ENCODE measurements at regions not wholly inside any gene's neighbourhood (a gene's known extent, or its start where the extent isn't known, plus 50 kb on each side); places are given as distances from the start of the nearest gene placed in this dataset.

DNA sequence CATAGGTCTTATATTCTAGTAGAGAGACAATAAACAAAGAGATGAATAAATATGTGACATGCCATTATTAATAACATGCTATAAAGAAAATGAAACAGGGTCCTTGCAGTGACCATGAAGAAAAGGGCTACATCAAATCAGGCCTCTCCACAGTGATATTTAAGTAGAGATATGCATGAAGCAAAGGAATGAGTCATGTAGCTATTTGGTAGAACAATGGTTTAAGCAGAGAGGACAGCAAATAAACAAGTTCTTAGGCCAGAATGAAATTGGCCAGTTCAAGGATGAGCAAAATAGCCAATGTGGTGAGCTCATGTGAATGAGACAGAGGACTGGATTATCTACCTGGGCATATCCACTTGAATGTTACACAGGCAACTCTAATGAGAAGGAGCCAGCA, 172.2 kb upstream of the FERD3L start:
- Mint-ChIP-seq H3K27ac (no peak overlapping the region), H3K4me1 (ENCODE audit: low read depth) (no peaks in the 10 kb centered on the region), H3K27me3 (no peaks in the 10 kb centered on the region), H3K36me3 (ENCODE audit: low read depth) (no peaks in the 10 kb centered on the region), H3K4me3 (no peak overlapping the region), H3K9me3 (no peaks in the 10 kb centered on the region)
- intact Hi-C loops (cut with micrococcal nuclease), result no loop called here

DNA sequence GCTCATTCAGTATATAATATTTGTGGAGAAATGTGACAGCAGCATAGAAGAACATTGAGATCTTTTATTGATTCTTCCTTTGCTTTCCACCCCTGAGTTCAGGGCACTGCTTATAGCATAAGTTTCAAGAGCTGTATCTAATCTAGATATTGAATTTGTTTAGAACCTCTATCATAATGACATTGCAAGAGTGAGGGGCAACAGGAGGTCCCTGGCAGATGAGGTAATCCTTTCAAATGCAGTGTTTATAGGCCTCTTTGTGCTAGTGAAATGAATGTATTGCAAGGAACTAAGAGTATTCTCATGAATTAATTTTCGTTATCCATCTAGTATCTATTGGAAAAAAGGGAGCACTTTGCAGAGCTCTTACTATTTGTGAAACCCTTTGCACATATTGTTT, 167.2 kb upstream of the FERD3L start:
- Mint-ChIP-seq H3K4me3 (no peak overlapping the region), H3K9me3 (no peaks in the 10 kb centered on the region), H3K27me3 (no peaks in the 10 kb centered on the region), H3K27ac (no peak overlapping the region), H3K4me1 (ENCODE audit: low read depth) (no peaks in the 10 kb centered on the region), H3K36me3 (ENCODE audit: low read depth) (no peaks in the 10 kb centered on the region)
- intact Hi-C loops (cut with micrococcal nuclease), result no loop called here

DNA sequence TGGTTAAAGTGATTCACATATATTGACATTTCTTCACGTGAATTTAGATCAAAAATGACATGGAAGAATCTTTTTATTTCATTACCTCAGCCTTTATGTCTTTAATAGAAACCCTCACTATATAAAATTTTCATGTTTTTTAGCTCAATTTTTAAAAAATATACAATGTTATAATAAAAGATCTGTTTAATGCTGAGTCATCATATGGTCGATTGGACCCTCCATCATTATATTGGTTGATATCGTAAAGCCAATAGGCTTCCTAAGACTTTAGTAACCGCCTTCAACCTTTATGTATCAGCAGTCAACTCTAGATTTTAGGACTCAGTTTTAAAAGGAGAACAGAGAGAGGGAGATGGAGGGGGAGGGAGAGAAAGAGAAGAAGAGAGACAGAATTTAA, 162.3 kb upstream of the FERD3L start:
- no peaks in the 10 kb centered on the region for H3K27me3 Mint-ChIP-seq
- H3K36me3 Mint-ChIP-seq (ENCODE audit: low read depth), result no peaks in the 10 kb centered on the region
- no peaks in the 10 kb centered on the region for H3K9me3 Mint-ChIP-seq
- intact Hi-C loops (cut with micrococcal nuclease), result no loop called here
- no peak overlapping the region for H3K4me3 Mint-ChIP-seq
- no peak overlapping the region for H3K27ac Mint-ChIP-seq
- no peaks in the 10 kb centered on the region for H3K4me1 Mint-ChIP-seq (ENCODE audit: low read depth)

DNA sequence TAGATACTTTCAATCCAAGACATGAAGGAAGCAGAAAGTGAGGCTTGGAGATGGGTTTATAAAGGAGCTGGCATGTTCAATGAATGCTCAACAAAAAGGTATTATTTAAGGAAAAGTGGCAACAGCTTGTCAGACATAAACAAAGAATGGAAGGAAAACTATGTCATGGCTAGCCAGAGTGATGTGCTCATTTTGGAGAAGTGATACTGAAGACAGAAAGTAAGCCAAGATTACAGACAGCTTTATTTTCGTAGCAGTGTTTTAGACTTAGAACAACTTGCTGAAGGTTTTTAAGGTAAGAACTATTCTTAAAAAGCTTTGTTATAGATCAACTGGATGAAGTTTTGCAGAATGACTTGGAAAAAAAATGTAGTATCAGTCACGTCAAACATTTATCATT, 160.5 kb upstream of the FERD3L start:
- Mint-ChIP-seq H3K36me3 (ENCODE audit: low read depth) (no peaks in the 10 kb centered on the region), H3K4me1 (ENCODE audit: low read depth) (no peaks in the 10 kb centered on the region), H3K9me3 (no peaks in the 10 kb centered on the region), H3K27ac (no peak overlapping the region), H3K4me3 (no peak overlapping the region), H3K27me3 (no peaks in the 10 kb centered on the region)
- intact Hi-C loops (cut with micrococcal nuclease), result no loop called here

DNA sequence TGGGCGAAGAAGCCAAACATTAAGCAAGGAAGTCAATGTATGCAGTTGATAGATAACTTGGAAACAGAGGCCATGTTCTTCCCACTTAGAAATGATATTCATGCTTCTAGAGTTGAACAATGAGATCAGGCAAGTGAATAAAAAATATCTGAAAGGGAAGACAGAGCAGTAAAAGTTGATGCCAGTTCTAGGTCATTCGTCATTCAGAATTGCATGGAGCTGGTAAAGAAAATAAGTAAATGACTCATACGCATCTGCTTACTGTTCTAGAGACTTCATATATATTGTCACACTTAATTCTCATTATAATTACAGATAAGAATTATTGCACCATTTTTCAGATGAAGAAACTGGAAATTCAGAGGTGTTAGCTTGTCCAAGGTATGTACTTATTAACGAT, 158.9 kb upstream of the FERD3L start:
- Mint-ChIP-seq H3K9me3 (no peaks in the 10 kb centered on the region), H3K27me3 (no peaks in the 10 kb centered on the region), H3K4me1 (ENCODE audit: low read depth) (no peaks in the 10 kb centered on the region), H3K4me3 (no peak overlapping the region), H3K36me3 (ENCODE audit: low read depth) (no peaks in the 10 kb centered on the region), H3K27ac (no peak overlapping the region)
- intact Hi-C loops (cut with micrococcal nuclease), result no loop called here

DNA sequence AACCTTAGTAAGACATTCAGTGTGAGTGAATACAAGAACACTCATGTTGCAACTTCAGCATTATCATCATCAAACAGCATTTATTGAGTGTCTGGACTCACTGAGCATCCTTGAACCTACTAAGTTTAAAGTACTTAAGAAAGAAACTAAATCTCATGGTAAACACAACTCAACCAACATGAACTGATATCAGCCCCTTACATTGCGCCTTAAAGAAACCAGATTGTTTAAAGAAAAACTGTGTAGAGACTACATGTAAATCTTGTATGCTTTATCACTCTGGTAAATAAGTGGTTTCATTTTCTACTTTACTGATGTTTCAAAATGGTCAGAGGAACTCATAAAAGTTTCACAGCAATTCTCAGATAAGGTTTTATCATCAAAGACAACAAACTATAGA, 157.5 kb upstream of the FERD3L start:
- Mint-ChIP-seq H3K4me3 (no peak overlapping the region), H3K4me1 (ENCODE audit: low read depth) (no peaks in the 10 kb centered on the region), H3K27me3 (no peaks in the 10 kb centered on the region), H3K27ac (no peak overlapping the region), H3K9me3 (no peaks in the 10 kb centered on the region), H3K36me3 (ENCODE audit: low read depth) (no peaks in the 10 kb centered on the region)
- intact Hi-C loops (cut with micrococcal nuclease), result no loop called here

- no peaks in the 10 kb centered on the region for H3K4me1 Mint-ChIP-seq (ENCODE audit: low read depth)
- H3K27ac Mint-ChIP-seq, result no peak overlapping the region
- no peak overlapping the region for H3K4me3 Mint-ChIP-seq
- H3K27me3 Mint-ChIP-seq, result no peaks in the 10 kb centered on the region
- peaks cover 11% of the 10 kb centered on the region for H3K9me3 Mint-ChIP-seq
- intact Hi-C loops (cut with micrococcal nuclease), result no loop called here
- no peaks in the 10 kb centered on the region for H3K36me3 Mint-ChIP-seq (ENCODE audit: low read depth)
Measured at GRCh38 chr7:19296617-19297016, 151.4 kb upstream of the FERD3L start.

GRCh38 chr7:19295376-19295775, 150.2 kb upstream of the FERD3L start:
- Mint-ChIP-seq H3K4me3 (no peak overlapping the region), H3K27me3 (no peaks in the 10 kb centered on the region), H3K9me3 (peaks cover 13% of the 10 kb centered on the region), H3K4me1 (ENCODE audit: low read depth) (no peaks in the 10 kb centered on the region), H3K36me3 (ENCODE audit: low read depth) (no peaks in the 10 kb centered on the region), H3K27ac (no peak overlapping the region)
- intact Hi-C loops (cut with micrococcal nuclease), result no loop called here

GRCh38 chr7:19294619-19295018, 149.4 kb upstream of the FERD3L start:
- H3K9me3 Mint-ChIP-seq, result peaks cover 13% of the 10 kb centered on the region
- no peaks in the 10 kb centered on the region for H3K27me3 Mint-ChIP-seq
- no peak overlapping the region for H3K27ac Mint-ChIP-seq
- H3K36me3 Mint-ChIP-seq (ENCODE audit: low read depth), result no peaks in the 10 kb centered on the region
- intact Hi-C loops (cut with micrococcal nuclease), result no loop called here
- H3K4me3 Mint-ChIP-seq, result no peak overlapping the region
- H3K4me1 Mint-ChIP-seq (ENCODE audit: low read depth), result no peaks in the 10 kb centered on the region

DNA sequence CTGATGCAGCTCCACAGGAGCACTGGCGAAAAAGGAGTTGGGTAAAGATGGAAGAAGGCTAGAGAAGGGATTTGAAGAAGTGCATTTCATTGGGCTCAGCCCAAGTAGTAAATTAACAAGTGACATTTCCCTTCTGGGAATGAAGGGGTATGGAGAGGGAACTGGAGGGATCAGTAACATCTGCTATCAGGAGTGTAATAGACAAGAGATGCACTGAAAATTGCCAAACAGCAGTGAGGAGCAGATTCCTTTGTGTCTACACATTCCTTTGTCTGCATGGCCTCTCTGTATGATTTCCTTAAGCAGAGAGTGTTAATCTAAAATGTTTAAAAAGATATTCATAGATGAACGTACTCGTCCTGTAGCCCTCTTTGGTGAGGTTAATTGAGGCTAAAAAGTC, 148.2 kb upstream of the FERD3L start:
- Mint-ChIP-seq H3K9me3 (peaks cover 13% of the 10 kb centered on the region), H3K27ac (no peak overlapping the region), H3K4me3 (no peak overlapping the region), H3K36me3 (ENCODE audit: low read depth) (no peaks in the 10 kb centered on the region), H3K4me1 (ENCODE audit: low read depth) (no peaks in the 10 kb centered on the region), H3K27me3 (no peaks in the 10 kb centered on the region)
- intact Hi-C loops (cut with micrococcal nuclease), result no loop called here

GRCh38 chr7:19290968-19291367, 145.7 kb upstream of the FERD3L start:
- intact Hi-C loops (cut with micrococcal nuclease), result no loop called here
- H3K9me3 Mint-ChIP-seq, result peaks cover 13% of the 10 kb centered on the region
- no peaks in the 10 kb centered on the region for H3K36me3 Mint-ChIP-seq (ENCODE audit: low read depth)
- H3K27ac Mint-ChIP-seq, result no peak overlapping the region
- no peak overlapping the region for H3K4me3 Mint-ChIP-seq
- no peaks in the 10 kb centered on the region for H3K27me3 Mint-ChIP-seq
- no peaks in the 10 kb centered on the region for H3K4me1 Mint-ChIP-seq (ENCODE audit: low read depth)

GRCh38 chr7:19290066-19290465, 144.8 kb upstream of the FERD3L start:
- Mint-ChIP-seq H3K36me3 (ENCODE audit: low read depth) (no peaks in the 10 kb centered on the region), H3K27ac (no peak overlapping the region), H3K4me1 (ENCODE audit: low read depth) (no peaks in the 10 kb centered on the region), H3K4me3 (no peak overlapping the region), H3K9me3 (peaks cover 13% of the 10 kb centered on the region), H3K27me3 (no peaks in the 10 kb centered on the region)
- intact Hi-C loops (cut with micrococcal nuclease), result no loop called here

DNA sequence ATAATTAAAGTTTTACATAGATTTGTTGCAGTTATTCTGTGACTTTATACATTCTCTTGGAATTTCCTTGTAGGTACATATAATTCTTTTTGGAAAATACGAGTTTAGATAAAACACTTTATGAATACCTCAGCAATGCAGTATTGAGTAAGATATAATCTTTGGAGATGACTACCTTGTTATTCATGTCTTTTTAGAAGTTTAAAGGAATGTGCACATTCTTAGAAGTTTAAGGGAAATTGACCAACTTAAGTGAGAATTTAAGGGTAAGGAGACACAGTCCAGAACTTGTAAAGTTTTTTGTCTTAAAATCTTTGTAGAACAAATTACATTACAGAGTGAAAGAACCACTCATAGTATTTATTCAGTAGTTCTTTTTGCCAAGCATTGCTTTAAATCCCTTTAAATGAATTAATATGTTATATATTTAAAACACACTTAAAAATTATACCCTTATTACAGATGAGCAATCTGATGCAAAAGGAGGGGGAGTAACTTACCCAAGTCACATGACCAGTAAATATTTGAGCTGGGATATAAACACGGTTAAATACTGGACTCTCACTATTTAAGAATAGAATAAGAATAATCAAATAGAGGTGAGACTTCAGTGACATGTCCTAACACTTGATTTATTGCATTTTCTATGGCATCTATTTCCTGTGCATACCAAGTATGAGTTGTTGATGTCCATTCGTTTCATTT, 139.5 kb upstream of the FERD3L start:
- intact Hi-C loops (cut with micrococcal nuclease), result no loop called here
- Mint-ChIP-seq H3K9me3 (peaks cover 5% of the 10 kb centered on the region), H3K27me3 (no peaks in the 10 kb centered on the region), H3K4me1 (ENCODE audit: low read depth) (no peaks in the 10 kb centered on the region), H3K36me3 (ENCODE audit: low read depth) (no peaks in the 10 kb centered on the region), H3K4me3 (no peak overlapping the region), H3K27ac (no peak overlapping the region)

- no peak overlapping the region for H3K27ac Mint-ChIP-seq
- peaks cover 11% of the 10 kb centered on the region for H3K9me3 Mint-ChIP-seq
- no peaks in the 10 kb centered on the region for H3K4me1 Mint-ChIP-seq (ENCODE audit: low read depth)
- H3K36me3 Mint-ChIP-seq (ENCODE audit: low read depth), result no peaks in the 10 kb centered on the region
- H3K4me3 Mint-ChIP-seq, result no peak overlapping the region
- no peaks in the 10 kb centered on the region for H3K27me3 Mint-ChIP-seq
- intact Hi-C loops (cut with micrococcal nuclease), result no loop called here
Measured at GRCh38 chr7:19284136-19284535, 138.9 kb upstream of the FERD3L start.

- H3K9me3 Mint-ChIP-seq, result peaks cover 27% of the 10 kb centered on the region
Measured at GRCh38 chr7:19275000-19275399, 129.8 kb upstream of the FERD3L start.

More at GRCh38 chr7:19275000-19275399, 129.8 kb upstream of the FERD3L start:
- Mint-ChIP-seq H3K36me3 (ENCODE audit: low read depth) (no peaks in the 10 kb centered on the region), H3K27me3 (no peaks in the 10 kb centered on the region), H3K27ac (no peak overlapping the region), H3K4me1 (ENCODE audit: low read depth) (no peaks in the 10 kb centered on the region), H3K4me3 (no peak overlapping the region)
- intact Hi-C loops (cut with micrococcal nuclease), result no loop called here
